ENCODE measurements at regions not wholly inside any gene's neighbourhood (a gene's known extent, or its start where the extent isn't known, plus 50 kb on each side); places are given as distances from the start of the nearest gene placed in this dataset.

DNA sequence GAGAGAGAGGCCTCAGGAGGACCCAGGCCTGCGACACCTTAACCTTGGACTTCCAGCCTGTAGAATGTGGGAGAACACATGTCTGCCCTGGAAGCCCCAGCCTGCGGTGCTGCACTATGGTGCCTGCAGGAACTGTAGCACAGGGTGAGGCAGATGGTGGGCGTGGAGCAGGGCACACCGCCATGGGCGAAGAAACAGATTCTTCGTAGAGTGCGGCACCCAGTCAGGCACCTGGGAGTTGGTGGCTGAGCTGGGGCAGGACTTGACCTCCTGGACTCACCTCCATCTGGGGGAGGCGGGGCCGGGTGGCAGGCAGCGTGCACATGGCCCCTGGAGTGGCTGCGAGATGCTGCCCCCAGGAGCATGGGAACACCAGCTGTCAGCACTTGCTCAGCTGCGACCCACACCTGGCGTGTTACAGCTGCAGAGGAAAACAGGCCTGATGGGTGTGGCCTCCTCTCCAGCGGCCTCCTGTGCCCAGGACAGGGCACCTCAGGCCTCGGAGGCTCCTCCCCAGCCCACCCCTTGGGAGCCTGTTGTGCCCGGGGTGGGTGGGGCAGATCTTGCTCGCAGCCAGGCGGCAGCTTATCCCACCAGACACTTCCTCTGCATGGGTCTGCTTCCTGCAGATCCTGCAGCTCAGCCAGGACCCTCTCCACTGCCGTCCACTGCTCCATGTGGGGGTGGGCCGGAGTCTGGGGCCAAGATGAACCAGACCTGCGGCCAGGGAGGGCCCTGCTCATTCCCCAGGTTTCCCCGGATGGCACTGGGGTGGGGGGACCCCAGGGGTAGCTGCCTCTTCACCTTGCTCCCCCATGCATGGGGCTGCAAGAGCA, 80.4 kb downstream of the MYEOV start:
- peaks cover 0 to 6% of the 10 kb centered on the region in 2 donors for H3K9me3 Mint-ChIP-seq
- DNase-seq (ENCODE audit: low spot score in 2 of 2) (peak in 1 of 2 donors; percentile 46), ATAC-seq (no peak)
- no peak overlapping the region for H3K27ac Mint-ChIP-seq
- no peaks in the 10 kb centered on the region for H3K36me3 Mint-ChIP-seq

DNA sequence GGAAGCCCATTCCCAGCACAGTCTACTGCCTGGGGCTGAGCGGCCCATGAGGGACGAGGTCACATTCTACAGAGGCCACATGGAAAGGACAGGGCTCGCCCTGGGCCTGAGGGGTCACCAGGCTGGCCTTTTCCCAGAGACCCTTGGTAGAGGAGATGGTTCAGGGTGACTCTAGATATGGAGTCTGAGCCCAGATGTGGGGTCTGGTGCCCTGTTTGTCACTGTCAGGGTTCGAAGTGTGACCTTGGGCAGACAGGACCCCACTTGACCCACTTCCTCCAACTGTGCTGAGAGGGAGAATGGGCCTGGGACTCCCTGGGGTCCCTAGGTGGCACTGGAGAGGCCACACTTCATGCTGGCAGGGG, 81.0 kb downstream of the MYEOV start:
- Mint-ChIP-seq H3K9me3 (peaks cover 0 to 1% of the 10 kb centered on the region in 2 donors), H3K36me3 (no peaks in the 10 kb centered on the region), H3K27ac (no peak overlapping the region)
- ATAC-seq (no peak), DNase-seq (ENCODE audit: low spot score in 2 of 2) (no peak)

DNA sequence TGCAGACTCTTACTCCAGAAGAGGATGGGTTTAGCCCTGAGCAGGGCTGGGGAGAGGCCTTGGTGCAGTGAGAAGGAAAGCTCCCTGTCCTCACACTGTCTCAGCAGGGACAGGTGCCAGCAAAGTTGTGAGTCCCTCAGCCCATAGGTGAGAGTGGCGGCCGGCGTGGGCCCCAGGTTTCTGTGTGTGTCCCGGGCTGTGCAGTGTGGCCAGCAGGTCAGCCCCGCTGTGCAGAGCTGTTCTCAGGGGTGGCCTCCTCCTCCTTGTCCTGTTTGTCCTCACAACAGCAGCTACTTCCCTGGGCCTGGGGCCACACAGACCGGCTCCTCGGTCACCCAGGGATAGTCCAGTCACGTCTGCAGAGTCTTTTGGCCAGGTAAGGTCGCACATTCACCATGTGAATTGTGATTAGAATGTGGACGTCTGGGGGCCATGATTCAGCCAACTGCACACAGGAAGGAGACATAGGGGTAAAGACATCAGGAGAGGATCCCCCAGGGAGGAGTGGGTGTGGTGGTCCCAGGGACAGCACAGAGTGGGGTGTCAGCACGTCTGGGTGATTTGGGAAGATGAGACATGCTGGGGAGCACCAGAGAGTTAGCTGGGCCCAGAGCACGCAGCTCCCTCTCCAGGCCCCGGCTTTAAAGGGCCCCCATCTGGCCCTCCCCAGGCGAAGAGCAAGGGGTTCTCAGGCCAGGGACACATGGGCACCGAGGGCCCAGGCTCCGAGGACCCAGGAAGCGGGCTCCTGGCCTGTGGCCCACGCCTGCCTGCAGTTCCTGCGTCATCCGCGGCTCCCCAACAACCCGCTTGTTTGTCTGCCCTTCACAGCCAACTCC, 81.6 kb downstream of the MYEOV start:
- Mint-ChIP-seq H3K9me3 (no peaks in the 10 kb centered on the region), H3K36me3 (no peaks in the 10 kb centered on the region), H3K27ac (no peak overlapping the region)
- DNase-seq (ENCODE audit: low spot score in 2 of 2) (peak in 1 of 2 donors; percentile 45), ATAC-seq (no peak)

- Mint-ChIP-seq H3K9me3 (no peaks in the 10 kb centered on the region), H3K36me3 (no peaks in the 10 kb centered on the region), H3K27ac (no peak overlapping the region)
- no peak for ATAC-seq
- peak in 1 of 2 donors; percentile 33 for DNase-seq (ENCODE audit: low spot score in 2 of 2)
These were observed 82.4 kb downstream of the MYEOV start for GRCh38 chr11:69376155-69377028.

GRCh38 chr11:69377029-69377952, 83.3 kb downstream of the MYEOV start:
- DNase-seq (ENCODE audit: low spot score in 2 of 2) (peak in 1 of 2 donors; percentile 23), ATAC-seq (no peak)
- Mint-ChIP-seq H3K36me3 (no peaks in the 10 kb centered on the region), H3K27ac (no peak overlapping the region), H3K9me3 (no peaks in the 10 kb centered on the region)

GRCh38 chr11:69377953-69378302, 84.0 kb downstream of the MYEOV start:
- DNase-seq (ENCODE audit: low spot score in 2 of 2) (peak in 1 of 2 donors; percentile 53), ATAC-seq (no peak)
- no peaks in the 10 kb centered on the region for H3K36me3 Mint-ChIP-seq
- no peaks in the 10 kb centered on the region for H3K9me3 Mint-ChIP-seq
- no peak overlapping the region for H3K27ac Mint-ChIP-seq

- DNase-seq (ENCODE audit: low spot score in 2 of 2) = peak in 1 of 2 donors; percentile 44
- Mint-ChIP-seq H3K36me3 (no peaks in the 10 kb centered on the region), H3K9me3 (no peaks in the 10 kb centered on the region)
These were observed 84.6 kb downstream of the MYEOV start for GRCh38 chr11:69378303-69379141.

GRCh38 chr11:69380451-69380901, 86.5 kb downstream of the MYEOV start:
- H3K27ac Mint-ChIP-seq = no peak overlapping the region
- no peaks in the 10 kb centered on the region for H3K36me3 Mint-ChIP-seq
- DNase-seq (ENCODE audit: low spot score in 2 of 2) = peak in 1 of 2 donors; percentile 38
- no peaks in the 10 kb centered on the region for H3K9me3 Mint-ChIP-seq
- ATAC-seq = no peak

More at GRCh38 chr11:69378303-69379141, 84.6 kb downstream of the MYEOV start:
- ATAC-seq = no peak
- H3K27ac Mint-ChIP-seq = no peak overlapping the region

DNA sequence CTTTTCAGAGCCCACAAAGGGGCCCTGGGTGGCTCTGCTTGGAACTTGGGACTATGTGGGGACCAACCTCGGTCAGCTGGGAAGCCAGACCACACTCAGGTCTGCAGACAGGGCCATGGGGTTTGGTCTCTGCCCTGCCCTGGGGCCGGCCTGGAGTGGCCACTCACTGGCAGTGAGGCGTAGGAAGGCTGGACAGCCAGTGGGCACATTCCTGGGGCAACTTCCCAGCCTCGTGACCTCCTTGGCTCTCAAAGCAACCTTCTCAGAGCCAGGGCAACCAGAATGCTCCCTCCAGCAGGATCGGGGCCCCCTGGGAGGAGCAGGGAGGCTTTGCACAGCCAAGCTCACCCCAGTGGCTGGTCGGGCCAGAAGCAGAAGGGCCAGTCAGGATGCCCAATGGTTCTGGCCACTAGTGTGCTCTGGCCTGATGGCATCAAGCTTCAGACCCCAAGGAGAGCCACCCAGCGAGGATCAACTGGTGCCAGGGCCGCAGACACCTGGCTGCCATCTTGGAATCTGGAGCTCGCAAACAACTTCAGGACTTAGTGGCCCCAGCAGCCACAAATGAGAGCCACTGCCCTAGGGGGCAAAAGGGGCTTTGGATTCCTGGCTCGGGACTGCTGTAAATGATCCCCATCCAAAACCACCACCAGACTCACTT, 87.1 kb downstream of the MYEOV start:
- Mint-ChIP-seq H3K36me3 (no peaks in the 10 kb centered on the region), H3K9me3 (no peaks in the 10 kb centered on the region), H3K27ac (no peak overlapping the region)
- ATAC-seq (no peak), DNase-seq (ENCODE audit: low spot score in 2 of 2) (peak in 1 of 2 donors; percentile 44)

DNA sequence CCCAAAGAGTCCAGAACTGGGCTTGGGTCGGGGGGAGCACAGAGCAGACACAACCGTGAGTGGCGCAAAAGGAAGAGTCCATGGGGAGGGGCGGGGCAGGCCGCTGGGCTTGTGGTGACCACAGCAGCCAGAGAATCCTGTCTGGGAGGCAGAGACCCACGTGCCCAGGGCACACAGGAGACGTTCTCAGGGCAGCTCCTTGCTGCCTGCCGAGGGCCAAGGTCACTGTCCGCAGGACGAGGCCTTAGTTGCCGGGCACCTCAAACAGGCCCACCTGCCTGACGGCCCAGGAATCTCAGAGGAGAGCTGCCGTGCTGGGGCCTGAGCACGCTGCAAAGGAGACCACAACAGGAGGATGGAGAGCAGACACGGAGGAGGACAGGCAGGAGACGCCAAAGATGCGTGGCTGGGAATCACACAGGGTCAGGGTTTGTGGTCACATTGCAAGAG, 87.8 kb downstream of the MYEOV start:
- no peak for ATAC-seq
- Mint-ChIP-seq H3K9me3 (no peaks in the 10 kb centered on the region), H3K36me3 (no peaks in the 10 kb centered on the region), H3K27ac (peak overlapping the region in 1 of 2 donors; percentile 82)
- DNase-seq (ENCODE audit: low spot score in 2 of 2) = peak in 1 of 2 donors; percentile 48

GRCh38 chr11:69382131-69383128, 88.5 kb downstream of the MYEOV start:
- Mint-ChIP-seq H3K36me3 (peaks cover 2 to 3% of the 10 kb centered on the region in 2 donors), H3K27ac (no peak overlapping the region), H3K9me3 (peaks cover 3 to 7% of the 10 kb centered on the region in 2 donors)
- ATAC-seq (peak in 1 of 2 donors; percentile 86), DNase-seq (ENCODE audit: low spot score in 2 of 2) (peak in 1 of 2 donors; percentile 60)

DNA sequence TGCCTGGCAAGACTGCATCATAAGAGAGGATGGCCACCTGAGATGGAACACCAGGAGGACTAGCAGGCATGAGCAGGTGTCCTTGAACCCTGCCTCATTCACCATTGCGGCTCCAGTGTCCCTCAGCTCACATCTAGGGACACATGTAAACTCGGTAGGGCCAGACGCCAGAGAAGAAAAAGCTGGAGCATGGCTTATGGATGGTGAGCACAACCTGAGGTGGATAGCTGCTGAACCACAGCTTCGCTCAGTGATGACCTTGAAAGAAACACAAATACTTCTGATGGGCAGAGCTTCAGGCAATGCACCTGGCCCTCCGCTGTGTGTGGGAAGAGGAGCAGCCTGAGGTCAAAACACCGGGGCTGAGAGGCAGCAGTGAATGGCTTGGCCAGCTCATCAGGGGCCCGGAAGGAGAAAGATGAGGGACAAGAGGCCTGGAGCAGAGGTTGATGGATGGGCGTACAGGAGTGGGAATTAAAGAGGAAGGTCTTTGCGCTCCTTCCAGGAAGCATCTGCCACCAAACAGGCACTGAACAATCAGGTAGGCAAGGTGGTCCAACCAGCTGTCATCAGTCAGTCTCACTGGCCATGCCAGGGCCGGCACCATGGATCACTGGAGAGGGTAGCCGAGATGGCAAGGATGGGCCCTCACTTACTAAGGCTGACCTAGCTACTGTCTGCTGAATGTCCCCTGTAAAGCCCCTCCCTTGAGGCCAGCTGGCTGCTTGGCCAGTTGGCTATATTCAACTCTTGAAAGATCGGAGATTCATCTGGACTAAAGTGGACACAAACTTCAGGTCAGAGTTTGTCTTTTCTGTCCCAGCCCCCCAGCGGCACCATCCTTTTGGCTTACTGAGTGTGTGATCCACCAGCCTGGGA, 89.7 kb downstream of the MYEOV start:
- no peak overlapping the region for H3K27ac Mint-ChIP-seq
- DNase-seq (ENCODE audit: low spot score in 2 of 2) (no peak), ATAC-seq (no peak)
- H3K36me3 Mint-ChIP-seq = peaks cover 6 to 14% of the 10 kb centered on the region in 2 donors
- H3K9me3 Mint-ChIP-seq = peaks cover 15 to 19% of the 10 kb centered on the region in 2 donors

Measured in activated naive CD4-positive, alpha-beta T cell treated with anti-CD3 and anti-CD28 coated beads, Interleukin-2, amount 50 U/mL, for 72 hours (primary cell).